HepG2 (cell line): ENCODE measurements at regions not wholly inside any gene's neighbourhood (a gene's known extent, or its start where the extent isn't known, plus 50 kb on each side); places are given as distances from the start of the nearest gene placed in this dataset.

Source experiments
- ATAC-seq: fragments of 200-7000 bp; cut with Tn5 transposase; 3 replicates; pipeline ENCODE4 v1.9.1; 2020; ENCODE audit warnings: mild to moderate bottlenecking, moderate library complexity
- BruUV-seq: library from RNA; stranded (reverse); fragments of 400-500 nt; replicated peaks from 2 replicates; lab custom pipeline; 2021; lab: Mats Ljungman, UMichigan
- CTCF ChIA-PET: fragments of 300-600 bp; formaldehyde crosslinking; extraction: SDS; loops from one replicate; lab custom pipeline; 2021; ENCODE audit warnings: low total read pairs, inconsistent platforms, low intra/inter-chr PET ratio; lab: Yijun Ruan, JAX
- POLR2A ChIA-PET: fragments of 350-600 bp; sonication (Branson Sonifier 250); formaldehyde crosslinking; loops from one replicate; lab custom pipeline; 2020; ENCODE audit warnings: antibody characterized with exemption, inconsistent platforms; lab: Yijun Ruan, JAX
- DNase-seq: peaks from one replicate; pipeline ENCODE4 v3.0.0-alpha.2; 2015; ENCODE audit warnings: low spot score
- FAIRE-seq: peaks from 3 replicates; lab custom pipeline; 2011; peaks lifted over from hg19 to GRCh38; lab: Jason Lieb, UNC
- H2AFZ ChIP-seq: one replicate; pipeline ENCODE4 v1.6.1; 2011; ENCODE audit warnings: low read length, inconsistent platforms
- H3K27ac ChIP-seq: fragments of 300-600 bp; 3 replicates; pipeline ENCODE4 v1.8.0; 2011; ENCODE audit warnings: mixed run types, mild to moderate bottlenecking, mixed read lengths, low read length, inconsistent platforms; ENCODE audit not compliant: insufficient read depth; ENCODE audit errors: extremely low read length
- H3K27me3 ChIP-seq, 2 experiments: fragments of 200-600 bp in 1 of 2; 2 replicates in 1 of 2; 3 replicates in 1 of 2; pipeline versions ENCODE4 v1.6.0 to v1.8.0; 2011; ENCODE audit warnings: low read length in 2 of 2, mild to moderate bottlenecking in 2 of 2, moderate library complexity in 2 of 2, inconsistent platforms in 1 of 2; ENCODE audit not compliant: insufficient read depth in 2 of 2, control insufficient read depth in 1 of 2
- H3K36me3 ChIP-seq, 2 experiments: fragments of 200-600 bp in 1 of 2; replicated peaks in 1 of 2; 2 replicates in 1 of 2; 3 replicates in 1 of 2; pipeline versions ENCODE4 v1.5.1 to v1.8.0; 2011; ENCODE audit warnings: low read length in 2 of 2, inconsistent platforms in 1 of 2; ENCODE audit not compliant: insufficient read depth in 2 of 2, control insufficient read depth in 1 of 2
- H3K4me1 ChIP-seq: 2 replicates; pipeline ENCODE4 v1.5.1; 2012; ENCODE audit warnings: low read length, inconsistent platforms; ENCODE audit not compliant: insufficient read depth
- H3K4me2 ChIP-seq: 2 replicates; pipeline ENCODE4 v1.6.0; 2011; ENCODE audit warnings: low read depth, low read length, inconsistent platforms
- H3K4me3 ChIP-seq, 3 experiments: fragments of 200-600 bp in 1 of 3; sonication (generic), shearing (Covaris generic) in 1 of 3; replicated peaks in 1 of 3; 2 replicates each; pipeline ENCODE4 v1.5.1; 2011 to 2016; ENCODE audit warnings: low read length in 3 of 3, inconsistent platforms in 2 of 3, low read depth in 2 of 3, mild to moderate bottlenecking in 2 of 3, control low read depth in 1 of 3, mixed read lengths in 1 of 3; ENCODE audit not compliant: insufficient read depth in 1 of 3
- H3K79me2 ChIP-seq: one replicate; pipeline ENCODE4 v1.6.1; 2011; ENCODE audit warnings: low read length, inconsistent platforms; ENCODE audit not compliant: insufficient read depth
- H3K9ac ChIP-seq: 2 replicates; pipeline ENCODE4 v1.6.0; 2011; ENCODE audit warnings: mild to moderate bottlenecking, low read depth, low read length, inconsistent platforms; ENCODE audit not compliant: insufficient read depth
- H3K9me3 ChIP-seq: 2 replicates; pipeline ENCODE4 v1.5.1; 2012; ENCODE audit warnings: mild to moderate bottlenecking, low read length
- H4K20me1 ChIP-seq: 2 replicates; pipeline ENCODE4 v1.6.0; 2011; ENCODE audit warnings: inconsistent platforms, mild to moderate bottlenecking, low read length, moderate library complexity; ENCODE audit not compliant: insufficient read depth
- CCDC6 ChIP-seq: sonication (generic); formaldehyde crosslinking; IDR thresholded peaks from 2 replicates; pipeline ENCODE4 v1.8.1; 2022; ENCODE audit warnings: mild to moderate bottlenecking, missing genetic modification reagents, moderate library complexity
- SMAD1 ChIP-seq: sonication (generic); formaldehyde crosslinking; IDR thresholded peaks from 2 replicates; pipeline ENCODE4 v1.4.0; 2020; ENCODE audit warnings: missing genetic modification reagents, low read depth, mild to moderate bottlenecking, borderline replicate concordance
- ZNF550 ChIP-seq: sonication (generic); formaldehyde crosslinking; IDR thresholded peaks from 2 replicates; pipeline ENCODE4 v1.4.0; 2020; ENCODE audit warnings: mild to moderate bottlenecking, missing genetic modification reagents, borderline replicate concordance
- ZNF567 ChIP-seq: sonication (generic); formaldehyde crosslinking; IDR thresholded peaks from 2 replicates; pipeline ENCODE4 v1.8.1; 2023; ENCODE audit warnings: mild to moderate bottlenecking, missing genetic modification reagents, borderline replicate concordance
- ZNF614 ChIP-seq: IDR thresholded peaks from 2 replicates; pipeline ENCODE4 v1.6.1; 2018; ENCODE audit warnings: missing biosample characterization, missing genetic modification reagents, inconsistent platforms, borderline replicate concordance
- WGBS: methylation state at CpG from one replicate; pipeline ENCODE4 v1.1.6; 2017; ENCODE audit warnings: low lambda C conversion rate; 5-methylcytosine and 5-hydroxymethylcytosine counted together
- in situ Hi-C: cut with HindIII; loops from 2 replicates; pipeline ENCODE4 v1.10.0; 2017; ENCODE audit warnings: low pct_unique_long_range_greater_than_20kb; ENCODE audit not compliant: extremely low pct_ligation_motif_present
- intact Hi-C: fragments of 100-400 bp; cut with micrococcal nuclease; formaldehyde crosslinking; loops from one replicate; pipeline ENCODE4 v1.10.0; 2022; ENCODE audit not compliant: unreplicated experiment
- TF ChIP-seq, protein P1 (sequence below): sonication (generic); formaldehyde crosslinking; IDR thresholded peaks from 2 replicates; pipeline ENCODE4 v1.4.0; 2020; ENCODE audit warnings: missing genetic modification reagents
- TF ChIP-seq, protein P2 (sequence below): IDR thresholded peaks from 2 replicates; pipeline ENCODE4 v1.6.1; 2012; ENCODE audit warnings: low read depth, low read length, improper control_type of control experiment

DNA sequence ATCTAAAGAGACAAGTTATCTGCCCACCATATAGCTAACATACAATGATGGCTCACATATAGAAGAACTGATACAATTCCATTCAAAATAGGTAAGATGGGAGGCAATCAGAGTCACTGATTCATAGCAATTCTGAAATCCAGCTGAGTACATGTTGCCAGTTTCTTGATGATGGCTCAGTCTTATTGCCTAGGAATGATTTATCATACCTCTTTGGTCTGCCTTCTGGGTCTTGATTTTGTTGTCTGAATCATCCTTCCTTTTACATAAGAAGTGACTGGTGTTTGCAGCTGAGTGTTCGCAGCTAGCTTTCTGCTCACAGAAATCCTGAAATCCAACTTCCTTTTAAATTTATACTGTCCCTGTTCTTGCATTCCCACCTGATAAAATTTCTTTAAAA, 463.2 kb upstream of the MGAT4C start:
- in situ Hi-C loops (no loop called here), intact Hi-C loops (no loop called here)
- no peak overlapping the region for H3K9ac ChIP-seq
- H3K4me1 ChIP-seq: no peaks in the 10 kb centered on the region
- TF ChIP-seq CCDC6 (CRISPR knock-in tag) (no peak), SMAD1 (no peak), ZNF614 (no peak), ZNF550 (CRISPR knock-in tag) (no peak), ZNF567 (CRISPR knock-in tag) (no peak)
- TF ChIP-seq, protein P1, sequence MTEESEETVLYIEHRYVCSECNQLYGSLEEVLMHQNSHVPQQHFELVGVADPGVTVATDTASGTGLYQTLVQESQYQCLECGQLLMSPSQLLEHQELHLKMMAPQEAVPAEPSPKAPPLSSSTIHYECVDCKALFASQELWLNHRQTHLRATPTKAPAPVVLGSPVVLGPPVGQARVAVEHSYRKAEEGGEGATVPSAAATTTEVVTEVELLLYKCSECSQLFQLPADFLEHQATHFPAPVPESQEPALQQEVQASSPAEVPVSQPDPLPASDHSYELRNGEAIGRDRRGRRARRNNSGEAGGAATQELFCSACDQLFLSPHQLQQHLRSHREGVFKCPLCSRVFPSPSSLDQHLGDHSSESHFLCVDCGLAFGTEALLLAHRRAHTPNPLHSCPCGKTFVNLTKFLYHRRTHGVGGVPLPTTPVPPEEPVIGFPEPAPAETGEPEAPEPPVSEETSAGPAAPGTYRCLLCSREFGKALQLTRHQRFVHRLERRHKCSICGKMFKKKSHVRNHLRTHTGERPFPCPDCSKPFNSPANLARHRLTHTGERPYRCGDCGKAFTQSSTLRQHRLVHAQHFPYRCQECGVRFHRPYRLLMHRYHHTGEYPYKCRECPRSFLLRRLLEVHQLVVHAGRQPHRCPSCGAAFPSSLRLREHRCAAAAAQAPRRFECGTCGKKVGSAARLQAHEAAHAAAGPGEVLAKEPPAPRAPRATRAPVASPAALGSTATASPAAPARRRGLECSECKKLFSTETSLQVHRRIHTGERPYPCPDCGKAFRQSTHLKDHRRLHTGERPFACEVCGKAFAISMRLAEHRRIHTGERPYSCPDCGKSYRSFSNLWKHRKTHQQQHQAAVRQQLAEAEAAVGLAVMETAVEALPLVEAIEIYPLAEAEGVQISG (CRISPR knock-in tag): no peak
- TF ChIP-seq, protein P2, sequence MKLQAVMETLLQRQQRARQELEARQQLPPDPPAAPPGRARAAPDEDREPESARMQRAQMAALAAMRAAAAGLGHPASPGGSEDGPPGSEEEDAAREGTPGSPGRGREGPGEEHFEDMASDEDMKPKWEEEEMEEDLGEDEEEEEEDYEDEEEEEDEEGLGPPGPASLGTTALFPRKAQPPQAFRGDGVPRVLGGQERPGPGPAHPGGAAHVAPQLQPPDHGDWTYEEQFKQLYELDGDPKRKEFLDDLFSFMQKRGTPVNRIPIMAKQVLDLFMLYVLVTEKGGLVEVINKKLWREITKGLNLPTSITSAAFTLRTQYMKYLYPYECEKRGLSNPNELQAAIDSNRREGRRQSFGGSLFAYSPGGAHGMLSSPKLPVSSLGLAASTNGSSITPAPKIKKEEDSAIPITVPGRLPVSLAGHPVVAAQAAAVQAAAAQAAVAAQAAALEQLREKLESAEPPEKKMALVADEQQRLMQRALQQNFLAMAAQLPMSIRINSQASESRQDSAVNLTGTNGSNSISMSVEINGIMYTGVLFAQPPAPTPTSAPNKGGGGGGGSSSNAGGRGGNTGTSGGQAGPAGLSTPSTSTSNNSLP: no peak
- FAIRE-seq (no peak), ATAC-seq (no peak), DNase-seq (no peak)
- H3K4me3 ChIP-seq: no peak overlapping the region
- H4K20me1 ChIP-seq: no peaks in the 10 kb centered on the region
- no peaks in the 10 kb centered on the region for H3K79me2 ChIP-seq
- no TSS peak for BruUV-seq
- ChIA-PET POLR2A (no interaction called here), CTCF (no interaction called here)
- WGBS: 4% methylated on average over 1 of the region's 1 CpG
- H3K27ac ChIP-seq: no peak overlapping the region
- H2AFZ ChIP-seq: no peak overlapping the region
- H3K36me3 ChIP-seq: no peaks in the 10 kb centered on the region
- H3K27me3 ChIP-seq: no peaks in the 10 kb centered on the region; a peak in 1 of 5 replicates
- H3K9me3 ChIP-seq: peaks cover 16% of the 10 kb centered on the region
- H3K4me2 ChIP-seq: no peak overlapping the region
